Fibroblast of lung (primary cell): ENCODE measurements at regions not wholly inside any gene's neighbourhood (a gene's known extent, or its start where the extent isn't known, plus 50 kb on each side); places are given as distances from the start of the nearest gene placed in this dataset.

Experiments used
- DNase-seq, 2 donors: peaks; one replicate each; pipeline versions ENCODE4 v3.0.0 to v3.0.0-alpha.2; 2010; ENCODE audit warnings: low read depth in 2 of 2
- H2AFZ ChIP-seq: 2 replicates; pipeline ENCODE4 v1.5.1; 2012; ENCODE audit warnings: low read length, control low read depth, inconsistent platforms
- H3K27ac ChIP-seq: 2 replicates; pipeline ENCODE4 v1.5.1; 2011; ENCODE audit warnings: low read length, control low read depth; ENCODE audit not compliant: insufficient read depth
- H3K27me3 ChIP-seq: 2 replicates; pipeline ENCODE4 v1.5.1; 2011; ENCODE audit warnings: mild to moderate bottlenecking, low read length; ENCODE audit not compliant: control insufficient read depth, insufficient read depth
- H3K36me3 ChIP-seq: 2 replicates; pipeline ENCODE4 v1.5.1; 2011; ENCODE audit warnings: low read length; ENCODE audit not compliant: control insufficient read depth, insufficient read depth
- H3K4me1 ChIP-seq: 2 replicates; pipeline ENCODE4 v1.5.1; 2011; ENCODE audit warnings: low read length; ENCODE audit not compliant: control insufficient read depth, insufficient read depth; ENCODE audit errors: extremely low read depth
- H3K4me2 ChIP-seq: 2 replicates; pipeline ENCODE4 v1.5.1; 2011; ENCODE audit warnings: low read length, control low read depth; ENCODE audit not compliant: insufficient read depth; ENCODE audit errors: extremely low read depth
- H3K4me3 ChIP-seq, 4 experiments: fragments of 200-600 bp in 1 of 4; sonication (generic) in 1 of 4; replicated peaks in 1 of 4; 2 replicates each; pipeline ENCODE4 v1.5.1; 2011 to 2016; ENCODE audit warnings: low read length in 4 of 4, low read depth in 3 of 4, mild to moderate bottlenecking in 3 of 4, control low read depth in 2 of 4, inconsistent platforms in 1 of 4, mixed read lengths in 1 of 4; ENCODE audit not compliant: insufficient read depth in 1 of 4; ENCODE audit errors: control extremely low read depth in 1 of 4
- H3K79me2 ChIP-seq: 2 replicates; pipeline ENCODE4 v1.5.1; 2012; ENCODE audit warnings: mild to moderate bottlenecking, low read length, inconsistent platforms; ENCODE audit not compliant: control insufficient read depth, insufficient read depth
- H3K9ac ChIP-seq: 2 replicates; pipeline ENCODE4 v1.5.1; 2011; ENCODE audit warnings: mild to moderate bottlenecking, low read length, control low read depth; ENCODE audit not compliant: insufficient read depth
- H3K9me3 ChIP-seq: 2 replicates; pipeline ENCODE4 v1.5.1; 2012; ENCODE audit warnings: low read depth, low read length; ENCODE audit not compliant: control insufficient read depth, insufficient read depth
- H4K20me1 ChIP-seq: 2 replicates; pipeline ENCODE4 v1.5.1; 2011; ENCODE audit warnings: low read length; ENCODE audit not compliant: control insufficient read depth, insufficient read depth; ENCODE audit errors: extremely low read depth
- EZH2 ChIP-seq: IDR thresholded peaks from 2 replicates; pipeline ENCODE4 v1.5.1; 2012; ENCODE audit warnings: low read length, control low read depth, mild to moderate bottlenecking; ENCODE audit errors: missing control alignments
- TF ChIP-seq, protein P1 (sequence below), 2 donors: IDR thresholded peaks in 1 of 2; conservative IDR thresholded peaks in 1 of 2; 1 replicate in 1 of 2; 2 replicates in 1 of 2; pipeline ENCODE4 v1.5.1; 2011 to 2012; ENCODE audit warnings: low read length in 2 of 2, control low read depth in 1 of 2, inconsistent platforms in 1 of 2, low read depth in 1 of 2, mild to moderate bottlenecking in 1 of 2

DNA sequence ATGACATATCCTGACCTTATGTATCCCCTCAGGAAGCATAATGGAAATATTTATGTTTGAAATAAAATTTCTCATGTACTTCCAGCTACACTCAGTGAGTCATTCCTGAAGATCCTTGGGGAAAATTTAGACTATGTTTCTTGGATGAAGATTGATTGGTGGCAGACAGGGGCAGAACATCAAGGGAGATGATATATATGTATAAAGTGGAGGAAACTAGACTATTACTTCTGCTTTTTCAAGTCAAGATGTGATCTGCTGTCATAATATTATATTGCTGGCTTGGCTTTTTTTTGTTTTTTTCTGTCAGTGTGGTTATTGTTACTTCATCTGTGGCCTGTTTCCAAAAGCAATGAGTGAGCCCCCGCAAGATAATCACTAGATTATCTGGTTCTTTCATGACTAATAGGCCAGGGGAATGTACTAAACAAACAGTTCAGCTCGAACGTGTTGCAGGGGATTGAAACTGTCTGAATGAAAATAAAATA is 87.2 kb upstream of the TNFSF11 start:
- Histone ChIP-seq H3K9ac (no peak overlapping the region), H3K9me3 (no peaks in the 10 kb centered on the region), H3K4me3 (no peak overlapping the region), H3K36me3 (no peaks in the 10 kb centered on the region), H3K4me1 (peaks cover 7% of the 10 kb centered on the region), H3K4me2 (peak overlapping the region; percentile 9), H4K20me1 (peaks cover 2% of the 10 kb centered on the region), H3K27me3 (peaks cover 17% of the 10 kb centered on the region), H3K79me2 (no peaks in the 10 kb centered on the region), H2AFZ (no peak overlapping the region), H3K27ac (no peak overlapping the region)
- DNase-seq, result peak; percentile 84 to 97
- TF ChIP-seq, protein P1, sequence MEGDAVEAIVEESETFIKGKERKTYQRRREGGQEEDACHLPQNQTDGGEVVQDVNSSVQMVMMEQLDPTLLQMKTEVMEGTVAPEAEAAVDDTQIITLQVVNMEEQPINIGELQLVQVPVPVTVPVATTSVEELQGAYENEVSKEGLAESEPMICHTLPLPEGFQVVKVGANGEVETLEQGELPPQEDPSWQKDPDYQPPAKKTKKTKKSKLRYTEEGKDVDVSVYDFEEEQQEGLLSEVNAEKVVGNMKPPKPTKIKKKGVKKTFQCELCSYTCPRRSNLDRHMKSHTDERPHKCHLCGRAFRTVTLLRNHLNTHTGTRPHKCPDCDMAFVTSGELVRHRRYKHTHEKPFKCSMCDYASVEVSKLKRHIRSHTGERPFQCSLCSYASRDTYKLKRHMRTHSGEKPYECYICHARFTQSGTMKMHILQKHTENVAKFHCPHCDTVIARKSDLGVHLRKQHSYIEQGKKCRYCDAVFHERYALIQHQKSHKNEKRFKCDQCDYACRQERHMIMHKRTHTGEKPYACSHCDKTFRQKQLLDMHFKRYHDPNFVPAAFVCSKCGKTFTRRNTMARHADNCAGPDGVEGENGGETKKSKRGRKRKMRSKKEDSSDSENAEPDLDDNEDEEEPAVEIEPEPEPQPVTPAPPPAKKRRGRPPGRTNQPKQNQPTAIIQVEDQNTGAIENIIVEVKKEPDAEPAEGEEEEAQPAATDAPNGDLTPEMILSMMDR (conservative IDR thresholded peaks at IDR 0.05 in 1 of 2, IDR thresholded peaks at IDR 0.05 in 1 of 2; ENCODE audit: low read depth in 1 of 2, low read length in 2 of 2), result no peak
- TF ChIP-seq EZH2, result no peak

DNA sequence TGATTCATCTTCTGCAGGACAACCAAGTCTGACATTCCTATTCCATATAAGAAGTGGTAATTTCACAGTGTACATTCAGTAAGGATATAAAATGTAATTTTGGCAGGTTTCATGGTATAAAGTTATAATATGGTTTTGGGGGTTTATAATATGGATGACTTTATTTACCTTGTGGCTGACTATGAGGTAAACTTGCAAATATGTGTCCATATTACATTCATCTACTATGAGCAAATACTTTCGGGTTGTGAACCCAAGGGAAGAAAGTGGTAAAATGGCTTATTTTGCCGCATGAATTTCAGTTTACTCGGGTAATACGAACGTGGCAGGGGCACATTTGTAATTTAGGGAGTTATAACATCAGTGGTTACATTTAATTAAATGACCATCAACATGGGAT is 86.7 kb upstream of the TNFSF11 start:
- no peaks in the 10 kb centered on the region for H3K36me3 ChIP-seq
- TF ChIP-seq, protein P1 (conservative IDR thresholded peaks at IDR 0.05 in 1 of 2, IDR thresholded peaks at IDR 0.05 in 1 of 2; ENCODE audit: low read depth in 1 of 2, low read length in 2 of 2), result no peak
- no peak for TF ChIP-seq EZH2
- no peaks in the 10 kb centered on the region for H3K9me3 ChIP-seq
- no peak overlapping the region for H3K4me3 ChIP-seq
- H3K79me2 ChIP-seq, result no peaks in the 10 kb centered on the region
- H3K27me3 ChIP-seq, result peaks cover 19% of the 10 kb centered on the region
- DNase-seq, result no peak
- no peak overlapping the region for H2AFZ ChIP-seq
- H4K20me1 ChIP-seq, result peaks cover 2% of the 10 kb centered on the region
- H3K4me1 ChIP-seq, result peaks cover 7% of the 10 kb centered on the region
- H3K4me2 ChIP-seq, result peak overlapping the region; percentile 9
- H3K27ac ChIP-seq, result no peak overlapping the region
- no peak overlapping the region for H3K9ac ChIP-seq

DNA sequence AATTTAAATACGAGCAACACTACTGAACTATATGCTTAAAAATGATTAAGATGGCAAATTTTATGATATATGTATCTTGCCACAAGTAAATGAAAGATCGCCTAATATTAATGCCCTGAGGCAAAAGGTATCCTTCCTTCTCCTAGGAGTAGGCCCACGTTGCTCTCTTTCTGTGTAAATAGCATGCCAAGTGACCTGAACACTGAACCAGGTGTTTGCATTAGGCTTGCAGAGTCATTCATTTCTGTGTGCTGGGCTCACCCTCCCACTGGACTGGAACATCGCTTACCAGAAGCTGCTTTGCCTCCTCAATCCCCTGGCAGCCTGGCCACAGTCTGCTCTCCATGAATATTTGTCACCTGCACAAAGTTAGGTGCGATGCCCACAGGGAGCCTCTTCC is 83.3 kb upstream of the TNFSF11 start:
- H2AFZ ChIP-seq, result no peak overlapping the region
- no peaks in the 10 kb centered on the region for H3K79me2 ChIP-seq
- H3K27me3 ChIP-seq, result peaks cover 19% of the 10 kb centered on the region
- TF ChIP-seq, protein P1 (conservative IDR thresholded peaks at IDR 0.05 in 1 of 2, IDR thresholded peaks at IDR 0.05 in 1 of 2; ENCODE audit: low read depth in 1 of 2, low read length in 2 of 2), result no peak
- no peak for TF ChIP-seq EZH2
- no peak overlapping the region for H3K27ac ChIP-seq
- no peaks in the 10 kb centered on the region for H3K9me3 ChIP-seq
- no peak for DNase-seq
- H4K20me1 ChIP-seq, result peaks cover 2% of the 10 kb centered on the region
- peaks cover 7% of the 10 kb centered on the region for H3K4me1 ChIP-seq
- no peaks in the 10 kb centered on the region for H3K36me3 ChIP-seq
- H3K4me3 ChIP-seq, result no peak overlapping the region
- H3K4me2 ChIP-seq, result no peak overlapping the region
- no peak overlapping the region for H3K9ac ChIP-seq
